Stomach (tissue), 8 donors: ENCODE measurements at regions not wholly inside any gene's neighbourhood (a gene's known extent, or its start where the extent isn't known, plus 50 kb on each side); places are given as distances from the start of the nearest gene placed in this dataset.

Source experiments
- DNase-seq, 2 donors: peaks; one replicate each; pipeline versions ENCODE4 v3.0.0 to v3.0.0-alpha.2; 2013 to 2019
- H3K27ac ChIP-seq, 5 donors: fragments of 200-600 bp in 4 of 5; sonication (generic) in 4 of 5; one replicate each; pipeline ENCODE4 v1.5.1; 2013 to 2019; ENCODE audit warnings: mild to moderate bottlenecking in 1 of 5, moderate library complexity in 1 of 5
- H3K27me3 ChIP-seq, 3 donors: fragments of 200-600 bp; sonication (generic); one replicate each; pipeline ENCODE4 v1.5.1; 2017 to 2019; ENCODE audit warnings: mixed run types in 1 of 3
- H3K36me3 ChIP-seq, 4 donors: fragments of 200-600 bp; sonication (generic); 1 replicate in 3 of 4; 2 replicates in 1 of 4; pipeline ENCODE4 v1.5.1; 2016 to 2019
- H3K4me1 ChIP-seq, 4 donors: fragments of 200-600 bp; sonication (generic); one replicate each; pipeline ENCODE4 v1.5.1; 2016 to 2019
- H3K4me3 ChIP-seq, 4 donors: fragments of 200-600 bp; sonication (generic) in 3 of 4; one replicate each; pipeline ENCODE4 v1.5.1; 2016 to 2019; ENCODE audit warnings: mild to moderate bottlenecking in 1 of 4
- H3K9me3 ChIP-seq, 4 donors: fragments of 200-600 bp; sonication (generic); one replicate each; pipeline ENCODE4 v1.5.1; 2016 to 2019
- CTCF ChIP-seq, 7 experiments: fragments of 450-650 bp in 4 of 7; fragments of 200-600 bp in 3 of 7; sonication (generic) in 3 of 7; IDR thresholded peaks; one replicate each; pipeline ENCODE4 v1.5.1; 2016 to 2019; ENCODE audit warnings: antibody characterized with exemption in 7 of 7, control low read depth in 2 of 7, mild to moderate bottlenecking in 1 of 7
- EP300 ChIP-seq: sonication (generic); formaldehyde crosslinking; IDR thresholded peaks from one replicate; pipeline ENCODE4 v1.6.1; 2017; ENCODE audit warnings: antibody characterized with exemption
- POLR2A ChIP-seq, 4 donors: fragments of 450-650 bp; IDR thresholded peaks; one replicate each; pipeline ENCODE4 v1.6.1; 2016; ENCODE audit warnings: antibody characterized with exemption in 4 of 4, control low read depth in 2 of 4, mild to moderate bottlenecking in 1 of 4, moderate library complexity in 1 of 4
- POLR2AphosphoS5 ChIP-seq, 3 donors: sonication (generic); formaldehyde crosslinking; IDR thresholded peaks; one replicate each; pipeline ENCODE4 v1.6.1; 2016; ENCODE audit warnings: antibody characterized with exemption in 3 of 3
- WGBS, 5 donors: extraction: QIAGEN DNeasy Blood & Tissue Kit in 3 of 5; methylation state at CpG; one replicate each; pipeline versions ENCODE4 v1.1.5 to v1.1.7; 2013 to 2018; 5-methylcytosine and 5-hydroxymethylcytosine counted together
- intact Hi-C: fragments of 100-400 bp; cut with DNase I; formaldehyde crosslinking; loops from one replicate; pipeline ENCODE4 v1.15.1; 2023; ENCODE audit warnings: low total_unique reads
- donor health status: healthy with polysubstance abuse.
- donor health status: Bipolar disorder and iron deficiency.
- donor health status: healthy.

GRCh38 chr15:91620229-91620628, 233.3 kb upstream of the SLCO3A1 start:
- no peaks in the 10 kb centered on the region for H3K36me3 ChIP-seq
- WGBS, 5 donors, result 20 to 43% (median 25%) methylated on average over 4 of the region's 4 CpGs
- H3K27ac ChIP-seq, result no peak overlapping the region
- intact Hi-C loops, result no loop called here
- H3K4me3 ChIP-seq, result no peak overlapping the region
- peaks cover 0 to 7% (median 0%) of the 10 kb centered on the region in 4 donors for H3K4me1 ChIP-seq
- H3K27me3 ChIP-seq, result no peaks in the 10 kb centered on the region
- peaks cover 0 to 6% (median 2%) of the 10 kb centered on the region in 4 donors for H3K9me3 ChIP-seq
- peak in 1 of 2 donors; percentile 36 for DNase-seq
- TF ChIP-seq POLR2A (IDR thresholded peaks at IDR 0.05), result no peak
- TF ChIP-seq EP300, result no peak
- no peak for TF ChIP-seq POLR2AphosphoS5 (IDR thresholded peaks at IDR 0.05)
- no peak for TF ChIP-seq CTCF (IDR thresholded peaks at IDR 0.05)

GRCh38 chr15:91622235-91622634, 231.3 kb upstream of the SLCO3A1 start:
- TF ChIP-seq POLR2A (IDR thresholded peaks at IDR 0.05) (no peak), EP300 (no peak), POLR2AphosphoS5 (IDR thresholded peaks at IDR 0.05) (no peak), CTCF (IDR thresholded peaks at IDR 0.05) (no peak)
- 73 to 84% (median 76%) methylated on average over 4 of the region's 4 CpGs for WGBS, 5 donors
- intact Hi-C loops, result no loop called here

GRCh38 chr15:91622711-91623342, 230.7 kb upstream of the SLCO3A1 start:
- intact Hi-C loops, result no loop called here
- H3K27me3 ChIP-seq, result no peaks in the 10 kb centered on the region
- no peak overlapping the region for H3K27ac ChIP-seq
- no peak for TF ChIP-seq POLR2A (IDR thresholded peaks at IDR 0.05)
- TF ChIP-seq POLR2AphosphoS5 (IDR thresholded peaks at IDR 0.05), result no peak
- no peak for DNase-seq
- H3K4me1 ChIP-seq, result peaks cover 0 to 7% (median 0%) of the 10 kb centered on the region in 4 donors
- no peaks in the 10 kb centered on the region for H3K36me3 ChIP-seq
- peaks cover 0 to 6% (median 2%) of the 10 kb centered on the region in 4 donors for H3K9me3 ChIP-seq
- H3K4me3 ChIP-seq, result no peak overlapping the region
- 71 to 77% (median 74%) methylated on average over 8 of the region's 8 CpGs for WGBS, 5 donors

More at GRCh38 chr15:91622235-91622634, 231.3 kb upstream of the SLCO3A1 start:
- H3K27me3 ChIP-seq, result no peaks in the 10 kb centered on the region
- H3K4me3 ChIP-seq, result no peak overlapping the region
- DNase-seq, result no peak
- peaks cover 0 to 7% (median 0%) of the 10 kb centered on the region in 4 donors for H3K4me1 ChIP-seq
- no peak overlapping the region for H3K27ac ChIP-seq
- H3K9me3 ChIP-seq, result peaks cover 0 to 6% (median 2%) of the 10 kb centered on the region in 4 donors
- no peaks in the 10 kb centered on the region for H3K36me3 ChIP-seq

- H3K27me3 ChIP-seq, result no peaks in the 10 kb centered on the region
- TF ChIP-seq POLR2AphosphoS5 (IDR thresholded peaks at IDR 0.05) (no peak), EP300 (no peak), POLR2A (IDR thresholded peaks at IDR 0.05) (no peak), CTCF (IDR thresholded peaks at IDR 0.05) (no peak)
- no peak for DNase-seq
- intact Hi-C loops, result no loop called here
- no peaks in the 10 kb centered on the region for H3K36me3 ChIP-seq
- 66 to 84% (median 83%) methylated on average over 3 of the region's 3 CpGs for WGBS, 5 donors
- H3K4me1 ChIP-seq, result peaks cover 0 to 7% (median 0%) of the 10 kb centered on the region in 4 donors
- H3K27ac ChIP-seq, result no peak overlapping the region
- no peaks in the 10 kb centered on the region for H3K9me3 ChIP-seq
- H3K4me3 ChIP-seq, result no peak overlapping the region
Measured at GRCh38 chr15:91624353-91624968, 229.0 kb upstream of the SLCO3A1 start.

GRCh38 chr15:91625506-91625905, 228.0 kb upstream of the SLCO3A1 start:
- no peak for DNase-seq
- no peak overlapping the region for H3K27ac ChIP-seq
- no peaks in the 10 kb centered on the region for H3K27me3 ChIP-seq
- H3K4me1 ChIP-seq, result peaks cover 0 to 1% (median 0%) of the 10 kb centered on the region in 4 donors
- intact Hi-C loops, result no loop called here
- no peaks in the 10 kb centered on the region for H3K9me3 ChIP-seq
- H3K36me3 ChIP-seq, result no peaks in the 10 kb centered on the region
- no peak overlapping the region for H3K4me3 ChIP-seq
- WGBS, 5 donors, result 79 to 86% (median 85%) methylated on average over 6 of the region's 6 CpGs
- TF ChIP-seq POLR2AphosphoS5 (IDR thresholded peaks at IDR 0.05), result no peak
- TF ChIP-seq POLR2A (IDR thresholded peaks at IDR 0.05), result no peak
- TF ChIP-seq EP300, result no peak
- no peak for TF ChIP-seq CTCF (IDR thresholded peaks at IDR 0.05)
